DND-41 (cell line): ENCODE measurements at regions not wholly inside any gene's neighbourhood (a gene's known extent, or its start where the extent isn't known, plus 50 kb on each side); places are given as distances from the start of the nearest gene placed in this dataset.

Source experiments
- ATAC-seq: fragments of 200-7000 bp; cut with Tn5 transposase; 3 replicates; pipeline ENCODE4 v1.9.1; 2021; ENCODE audit warnings: low read depth; ENCODE audit not compliant: insufficient read depth
- DNase-seq: peaks from one replicate; pipeline ENCODE4 v3.0.0-alpha.2; 2020
- H2AFZ ChIP-seq: 2 replicates; pipeline ENCODE4 v1.6.0; 2012; ENCODE audit warnings: low read depth, low read length
- H3K27ac ChIP-seq: 2 replicates; pipeline ENCODE4 v1.5.1; 2012; ENCODE audit warnings: low read length, inconsistent platforms
- H3K27me3 ChIP-seq: fragments of 200-600 bp; sonication (generic); 2 replicates; pipeline ENCODE4 v1.6.0; 2012; ENCODE audit warnings: low read length, mild to moderate bottlenecking, inconsistent platforms; ENCODE audit not compliant: insufficient read depth, poor library complexity
- H3K36me3 ChIP-seq: 2 replicates; pipeline ENCODE4 v1.5.1; 2012; ENCODE audit warnings: low read length, inconsistent platforms; ENCODE audit not compliant: insufficient read depth
- H3K4me1 ChIP-seq: 2 replicates; pipeline ENCODE4 v1.5.1; 2012; ENCODE audit warnings: mild to moderate bottlenecking, low read length; ENCODE audit not compliant: insufficient read depth
- H3K4me2 ChIP-seq: 2 replicates; pipeline ENCODE4 v1.6.0; 2012; ENCODE audit warnings: mild to moderate bottlenecking, moderate library complexity, low read length, inconsistent platforms; ENCODE audit not compliant: insufficient read depth
- H3K4me3 ChIP-seq, 2 experiments: fragments of 200-600 bp in 1 of 2; shearing (Covaris generic) in 1 of 2; 2 replicates each; pipeline ENCODE4 v1.5.1; 2012 to 2016; ENCODE audit warnings: inconsistent platforms in 2 of 2, low read length in 2 of 2, mild to moderate bottlenecking in 2 of 2, low read depth in 1 of 2, moderate library complexity in 1 of 2
- H3K79me2 ChIP-seq: 2 replicates; pipeline ENCODE4 v1.6.0; 2012; ENCODE audit warnings: low read length, inconsistent platforms; ENCODE audit not compliant: insufficient read depth
- H3K9ac ChIP-seq: 2 replicates; pipeline ENCODE4 v1.6.0; 2012; ENCODE audit warnings: low read depth, mild to moderate bottlenecking, inconsistent platforms, low read length, moderate library complexity
- H3K9me3 ChIP-seq: 2 replicates; pipeline ENCODE4 v1.5.1; 2012; ENCODE audit warnings: low read length, moderate library complexity, mild to moderate bottlenecking, inconsistent platforms; ENCODE audit not compliant: insufficient read depth, severe bottlenecking
- H4K20me1 ChIP-seq: 2 replicates; pipeline ENCODE4 v1.6.0; 2012; ENCODE audit warnings: low read length; ENCODE audit not compliant: insufficient read depth
- CTCF ChIP-seq: IDR thresholded peaks from 2 replicates; pipeline ENCODE4 v1.5.1; 2012; ENCODE audit warnings: borderline replicate concordance, low read length, moderate library complexity, mild to moderate bottlenecking; ENCODE audit not compliant: poor library complexity, severe bottlenecking; ENCODE audit errors: extremely low read depth
- EZH2 ChIP-seq: IDR thresholded peaks from 3 replicates; pipeline ENCODE4 v1.6.1; 2012; ENCODE audit warnings: borderline replicate concordance, low read depth, mild to moderate bottlenecking, moderate library complexity, low read length, inconsistent platforms; ENCODE audit not compliant: severe bottlenecking

- H3K27me3 ChIP-seq, result no peaks in the 10 kb centered on the region
- no peaks in the 10 kb centered on the region for H3K79me2 ChIP-seq
- TF ChIP-seq EZH2 (no peak), CTCF (no peak)
- H2AFZ ChIP-seq, result no peak overlapping the region
- H3K9ac ChIP-seq, result no peak overlapping the region
- no peaks in the 10 kb centered on the region for H3K36me3 ChIP-seq
- H3K27ac ChIP-seq, result no peak overlapping the region
- H3K4me2 ChIP-seq, result no peak overlapping the region
- H3K4me3 ChIP-seq, result no peak overlapping the region
- H4K20me1 ChIP-seq, result no peaks in the 10 kb centered on the region
- no peaks in the 10 kb centered on the region for H3K9me3 ChIP-seq
- DNase-seq, result no peak
- no peaks in the 10 kb centered on the region for H3K4me1 ChIP-seq
- no peak for ATAC-seq
These were observed 56.2 kb upstream of the WDR26 start for GRCh38 chr1:224490549-224491537.

GRCh38 chr1:224492015-224492414 lies 57.4 kb upstream of the WDR26 start:
- H3K9ac ChIP-seq, result no peak overlapping the region
- no peaks in the 10 kb centered on the region for H3K36me3 ChIP-seq
- H3K79me2 ChIP-seq, result no peaks in the 10 kb centered on the region
- no peak overlapping the region for H2AFZ ChIP-seq
- no peak overlapping the region for H3K27ac ChIP-seq
- no peak overlapping the region for H3K4me3 ChIP-seq
- TF ChIP-seq EZH2, result no peak
- TF ChIP-seq CTCF, result no peak
- H3K4me1 ChIP-seq, result peaks cover 4% of the 10 kb centered on the region
- no peaks in the 10 kb centered on the region for H4K20me1 ChIP-seq
- H3K9me3 ChIP-seq, result no peaks in the 10 kb centered on the region
- DNase-seq (no peak), ATAC-seq (no peak)
- no peaks in the 10 kb centered on the region for H3K27me3 ChIP-seq
- no peak overlapping the region for H3K4me2 ChIP-seq

GRCh38 chr1:224492632-224493031 lies 58.0 kb upstream of the WDR26 start:
- no peak overlapping the region for H2AFZ ChIP-seq
- no peak overlapping the region for H3K4me2 ChIP-seq

More at GRCh38 chr1:224492632-224493031, 58.0 kb upstream of the WDR26 start:
- Histone ChIP-seq H3K9ac (no peak overlapping the region), H3K27me3 (no peaks in the 10 kb centered on the region), H4K20me1 (no peaks in the 10 kb centered on the region), H3K36me3 (no peaks in the 10 kb centered on the region), H3K4me3 (no peak overlapping the region), H3K9me3 (no peaks in the 10 kb centered on the region), H3K79me2 (no peaks in the 10 kb centered on the region), H3K27ac (no peak overlapping the region), H3K4me1 (peaks cover 10% of the 10 kb centered on the region)
- TF ChIP-seq EZH2 (no peak), CTCF (no peak)
- ATAC-seq (no peak), DNase-seq (no peak)
